ENCODE measurements at regions not wholly inside any gene's neighbourhood (a gene's known extent, or its start where the extent isn't known, plus 50 kb on each side); places are given as distances from the start of the nearest gene placed in this dataset.

DNA sequence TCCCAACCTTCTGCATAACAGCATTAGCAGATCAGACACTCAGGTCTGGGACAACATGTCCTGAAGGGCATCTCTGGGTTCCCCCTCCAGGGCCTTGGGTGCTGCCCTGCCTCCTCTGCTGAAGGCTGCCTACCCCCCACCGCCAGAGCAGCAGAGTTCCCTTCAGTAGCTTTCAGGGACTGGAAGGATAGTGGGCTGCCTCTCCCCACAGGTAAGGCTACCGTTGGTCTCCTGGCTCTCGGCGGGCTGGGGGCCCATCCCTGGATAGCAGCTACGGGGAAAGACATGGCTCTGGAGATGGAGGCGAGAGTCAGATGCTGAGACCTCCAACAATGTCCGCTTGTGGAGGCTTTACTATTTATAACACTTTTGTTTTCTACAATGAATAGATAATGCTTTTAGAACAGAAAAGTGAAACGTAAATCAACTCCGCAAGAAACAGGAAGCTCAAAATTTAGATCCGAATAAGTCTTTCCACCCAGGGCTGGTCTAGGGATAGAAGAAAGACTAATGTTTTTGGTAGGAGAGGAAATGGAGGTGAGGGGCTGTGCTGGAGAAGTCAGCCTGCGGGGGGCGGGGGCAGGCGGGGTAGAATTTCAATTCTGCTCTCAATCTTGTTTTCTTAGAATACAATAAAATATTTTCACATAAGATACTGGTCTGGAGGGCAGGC is 58.4 kb downstream of the ARL4C start:
- FAIRE-seq, result no peak

- FAIRE-seq, result no peak
Observed at GRCh38 chr2:234437642-234438304, 59.1 kb downstream of the ARL4C start.

DNA sequence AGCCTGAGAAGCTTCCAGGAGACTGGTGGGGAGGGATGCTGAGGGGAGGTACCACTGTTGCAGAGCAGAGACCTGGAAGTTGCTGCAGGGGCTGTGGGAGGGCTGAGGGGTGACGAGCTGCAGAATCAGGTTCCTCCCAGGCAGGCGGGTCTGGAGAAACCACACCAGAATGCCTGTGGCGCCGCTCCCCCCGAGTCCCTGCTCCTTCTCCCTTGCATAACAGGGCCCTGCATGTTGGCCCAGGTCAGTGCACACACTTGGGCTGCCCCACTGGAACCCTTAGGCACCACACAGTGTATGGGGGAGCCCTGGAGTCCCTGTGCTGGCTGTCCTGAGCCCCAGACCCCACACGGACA is 60.4 kb downstream of the ARL4C start:
- no peak for FAIRE-seq

DNA sequence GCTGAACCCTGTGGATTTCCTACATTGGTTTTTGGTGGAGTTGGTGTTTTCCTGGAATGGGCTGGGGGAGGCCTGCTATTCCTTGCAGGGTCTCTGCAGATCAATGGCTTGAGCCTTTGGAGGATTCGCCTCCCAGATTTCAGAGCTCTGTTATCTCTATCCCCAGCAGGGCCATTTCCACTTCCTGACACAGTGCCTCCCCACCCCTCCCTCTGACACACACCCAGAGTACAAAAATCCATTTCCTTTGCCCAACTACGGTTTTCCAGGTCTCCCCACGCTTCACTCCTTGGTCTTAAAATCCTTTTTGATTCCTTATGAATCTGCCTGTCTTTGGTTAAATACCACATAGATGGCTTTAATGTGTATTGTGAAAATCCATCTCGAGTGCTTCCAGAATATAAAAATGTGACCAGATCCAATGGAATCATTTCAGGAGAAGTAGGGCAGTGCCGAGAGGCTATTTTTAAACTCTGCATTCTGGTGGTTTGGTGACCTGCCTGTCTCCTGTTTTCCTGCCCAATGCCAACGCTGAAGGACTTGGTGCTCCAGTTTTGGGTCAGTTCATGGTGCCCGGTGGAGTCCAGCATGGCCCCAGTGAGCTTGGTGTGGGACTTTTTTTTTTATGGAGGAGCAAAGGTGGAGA is 60.9 kb downstream of the ARL4C start:
- no peak for FAIRE-seq

DNA sequence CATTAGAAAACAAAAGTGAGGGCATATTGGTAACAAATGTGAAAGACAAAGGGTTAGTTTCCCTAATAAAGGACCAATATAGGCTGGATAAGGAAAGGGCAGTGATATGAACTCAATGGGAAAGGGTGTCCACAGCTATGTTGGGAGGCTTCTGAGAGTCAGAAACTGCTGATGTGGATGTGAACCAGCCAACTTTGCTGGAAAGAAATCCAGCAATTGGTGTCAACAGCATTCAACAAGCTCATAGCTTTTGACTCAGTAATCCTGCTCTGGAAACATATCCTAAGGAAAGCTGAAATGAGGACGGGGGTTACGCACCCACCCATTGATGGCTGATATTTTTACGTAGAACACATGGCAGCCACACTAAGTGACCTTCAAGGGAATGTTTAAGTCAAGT is 63.7 kb downstream of the ARL4C start:
- no peak for FAIRE-seq

DNA sequence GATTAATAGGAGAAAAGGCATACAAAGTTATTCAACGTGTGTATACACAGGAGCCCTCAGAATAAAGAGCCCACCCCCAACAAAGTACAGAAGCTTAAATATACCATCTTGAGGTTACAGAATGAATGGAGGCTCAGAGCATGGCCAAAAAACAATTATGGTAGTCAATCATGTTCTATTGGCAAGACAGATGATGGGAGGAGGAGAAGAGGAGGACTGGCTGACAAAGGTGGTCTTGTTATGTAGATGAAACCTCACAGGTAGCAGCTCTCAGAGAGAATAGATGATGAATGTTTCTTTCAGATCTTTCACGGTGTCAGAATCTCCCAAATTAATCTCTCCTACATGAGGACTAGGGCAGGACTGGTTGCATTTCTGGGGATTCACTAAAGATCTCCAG is 66.0 kb downstream of the ARL4C start:
- no peak for FAIRE-seq

- FAIRE-seq, result no peak
Observed at GRCh38 chr2:234429265-234429664, 67.6 kb downstream of the ARL4C start.

DNA sequence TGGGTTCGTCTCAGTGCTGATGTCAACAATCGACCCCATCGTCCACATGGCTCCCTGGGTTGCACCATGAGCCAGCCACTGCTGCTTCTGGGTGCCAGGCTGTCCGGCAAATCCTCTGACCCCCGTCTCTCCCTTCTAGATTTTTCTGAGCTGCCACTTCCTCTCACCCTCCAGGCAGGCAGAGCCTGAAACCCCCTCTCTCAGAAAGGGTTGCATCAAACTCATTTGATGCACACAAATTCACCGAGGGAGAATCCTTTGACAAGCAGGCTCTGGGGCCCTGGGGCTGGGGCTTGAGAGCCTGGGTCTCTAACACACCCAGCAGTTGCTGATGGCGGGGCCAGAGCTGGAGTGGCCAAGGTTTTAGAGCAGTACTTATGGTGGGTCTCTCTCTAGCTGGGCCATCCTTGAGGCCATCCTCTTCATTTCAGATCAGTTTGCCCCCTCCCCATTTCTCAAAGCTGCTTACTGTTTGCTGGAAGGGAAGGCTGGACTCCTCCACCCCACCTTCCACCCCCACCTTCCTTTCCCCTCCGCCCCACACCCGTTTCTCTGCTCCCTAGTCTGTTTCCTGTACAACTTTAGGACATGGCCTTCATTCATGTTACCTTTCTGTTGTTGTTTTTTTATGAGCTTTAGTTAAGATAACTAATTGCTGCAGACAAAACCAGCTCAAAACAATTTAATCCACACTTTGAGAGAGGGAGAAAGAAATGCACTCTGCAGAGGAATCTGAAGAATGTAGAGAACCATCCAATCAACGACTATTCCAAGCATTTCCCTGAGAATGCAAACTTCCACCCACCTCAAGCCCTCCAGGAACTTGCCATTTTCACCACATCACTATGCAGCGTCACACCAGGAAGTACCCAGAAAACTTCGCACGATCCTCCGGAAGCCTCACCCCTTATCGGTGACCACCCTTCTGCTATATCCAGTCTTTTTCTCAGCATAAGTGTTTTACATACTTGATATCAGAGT is 69.5 kb downstream of the ARL4C start:
- FAIRE-seq, result no peak

DNA sequence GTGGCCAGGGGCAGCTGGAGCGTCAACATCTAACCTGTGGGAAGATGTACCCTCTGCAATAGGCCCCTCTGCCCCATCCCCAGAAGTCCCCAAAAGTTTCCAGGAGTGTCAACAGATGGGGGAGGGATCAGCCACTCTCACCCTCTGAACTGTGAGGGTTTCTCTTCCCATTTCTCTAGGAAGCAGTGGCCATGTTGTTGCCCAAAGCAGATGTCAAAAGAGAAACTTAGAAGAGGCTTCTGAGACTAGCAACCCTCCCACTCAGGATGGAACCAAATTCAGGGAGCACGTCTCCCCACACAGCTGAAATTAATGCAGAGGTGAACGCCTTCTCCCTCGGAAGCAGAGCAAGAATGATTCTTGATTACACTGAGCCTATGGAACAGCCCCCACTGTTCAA is 70.3 kb downstream of the ARL4C start:
- FAIRE-seq, result no peak

DNA sequence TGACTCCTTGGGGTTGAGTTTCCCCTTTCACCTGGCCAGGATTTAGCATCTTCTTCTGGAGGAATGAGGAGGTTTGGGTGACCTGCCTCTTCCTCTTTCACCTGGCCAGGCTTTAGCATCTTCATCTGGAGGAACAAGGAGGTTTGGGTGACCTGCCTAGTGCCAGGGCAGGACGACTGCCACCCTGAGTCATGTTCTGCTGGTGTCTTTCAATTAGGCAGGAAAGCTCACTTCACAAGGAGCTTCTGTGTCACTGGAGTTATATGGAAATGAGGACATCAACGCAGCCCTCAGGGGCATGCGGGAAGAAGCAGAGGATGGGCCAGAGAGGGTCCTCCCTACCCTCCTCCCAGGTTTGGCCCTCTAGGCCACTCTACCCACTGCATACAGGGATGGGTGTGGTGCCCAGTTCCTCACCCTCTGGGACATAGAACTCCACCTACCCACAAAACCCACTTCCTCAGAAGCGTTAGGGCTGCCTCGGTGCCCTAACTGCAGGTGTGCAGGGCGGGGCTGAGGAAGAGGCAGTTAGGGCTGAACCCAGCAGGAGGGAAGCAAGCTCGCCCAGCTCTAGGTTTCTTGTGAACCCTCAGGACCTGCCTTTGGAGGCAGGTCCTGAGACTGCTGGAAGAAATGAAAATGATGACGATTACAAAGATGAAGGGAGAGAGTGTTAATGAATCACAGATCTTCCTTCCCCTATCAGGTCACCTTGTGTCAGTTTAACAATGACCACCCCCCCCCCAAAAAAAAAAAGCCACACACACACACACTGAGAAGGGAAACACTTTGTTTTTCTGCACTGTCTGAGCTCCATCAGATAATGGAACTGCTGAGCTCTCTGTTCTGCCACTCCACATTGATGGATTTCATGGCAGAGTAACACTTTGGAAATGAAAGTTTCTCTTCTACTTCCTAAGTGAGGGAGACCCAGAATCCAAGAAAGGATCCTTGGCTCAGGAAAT is 71.0 kb downstream of the ARL4C start:
- no peak for FAIRE-seq

GRCh38 chr2:234423884-234424283 is 73.0 kb downstream of the ARL4C start:
- FAIRE-seq, result no peak

DNA sequence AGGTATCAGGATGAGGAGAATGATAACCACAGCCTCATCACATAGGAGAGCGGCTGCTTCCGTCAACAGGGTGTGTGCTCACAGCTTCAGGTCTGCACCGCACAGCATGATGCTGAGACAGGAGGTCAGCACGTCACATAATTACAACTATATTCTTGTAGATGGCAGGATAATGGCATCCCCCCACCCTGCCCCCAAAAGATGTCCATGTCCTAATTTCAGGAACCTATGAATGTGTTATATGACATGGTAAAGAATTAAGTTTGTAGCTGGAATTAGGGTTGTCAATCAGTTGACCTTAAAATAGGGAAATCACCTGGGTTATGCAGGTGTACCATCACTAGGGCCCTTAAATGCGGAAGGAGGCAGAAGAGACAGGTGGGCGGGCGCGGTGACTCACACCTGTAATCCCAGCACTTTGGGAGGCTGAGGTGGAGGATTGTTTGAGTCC is 73.9 kb downstream of the ARL4C start:
- no peak for FAIRE-seq

DNA sequence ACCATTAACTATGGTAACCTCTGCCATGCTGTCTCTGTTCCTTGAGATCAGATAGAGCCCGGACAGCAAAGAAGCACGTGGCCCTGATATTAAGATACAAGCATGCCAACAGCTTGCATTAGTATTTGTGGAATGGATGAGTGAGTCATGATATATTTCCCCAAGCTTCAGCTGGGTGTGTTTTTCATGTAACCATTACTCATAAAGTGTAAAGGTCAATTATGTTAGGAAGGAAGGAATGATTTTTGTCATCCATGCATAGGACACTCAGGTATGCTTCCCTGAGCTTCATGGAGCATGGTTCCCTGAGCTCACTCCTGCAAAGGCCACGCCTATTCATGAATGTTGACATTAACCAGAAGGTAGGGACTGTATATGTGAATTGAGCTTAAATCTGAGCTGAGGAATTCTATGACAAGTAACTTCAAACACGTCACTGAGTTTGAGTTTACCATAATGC is 74.6 kb downstream of the ARL4C start:
- FAIRE-seq, result no peak

DNA sequence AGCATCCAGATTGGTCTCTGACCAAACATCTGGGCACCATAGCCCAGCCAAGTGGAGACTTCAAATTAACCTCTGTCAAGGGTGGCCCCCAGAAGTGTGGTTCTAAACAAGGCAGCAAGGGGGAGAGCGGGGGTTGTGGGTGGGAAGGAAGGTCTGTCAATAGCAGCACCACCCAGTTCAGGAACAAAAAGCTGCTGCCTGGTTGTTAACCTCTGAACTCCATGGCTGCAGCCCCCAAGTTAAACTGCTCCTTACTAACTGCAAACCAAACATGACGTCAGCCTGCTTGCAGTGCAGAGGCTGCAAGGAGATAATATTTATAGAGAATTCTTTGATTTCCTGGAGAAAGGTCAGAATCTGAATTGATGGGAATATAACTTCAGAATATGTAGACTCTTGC is 76.5 kb downstream of the ARL4C start:
- no peak for FAIRE-seq

DNA sequence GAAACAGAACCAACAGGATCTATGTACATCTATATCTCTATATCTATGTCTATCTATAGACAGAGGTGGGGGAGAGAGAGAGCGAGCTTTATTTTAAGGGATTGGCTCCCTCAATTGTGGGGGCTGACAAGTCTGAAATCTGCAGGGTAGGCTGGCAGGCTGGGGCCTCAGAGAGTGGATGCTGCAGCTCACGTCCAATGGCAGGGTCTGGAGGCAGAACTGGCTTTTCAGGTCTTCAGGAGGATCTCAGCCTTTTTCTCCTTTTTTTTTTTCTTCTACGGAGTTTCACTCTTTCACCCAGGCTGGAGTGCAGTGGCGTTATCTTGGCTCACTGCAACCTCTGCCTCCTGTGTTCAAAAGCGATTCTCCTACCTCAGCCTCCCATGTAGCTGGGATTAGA is 77.2 kb downstream of the ARL4C start:
- no peak for FAIRE-seq

DNA sequence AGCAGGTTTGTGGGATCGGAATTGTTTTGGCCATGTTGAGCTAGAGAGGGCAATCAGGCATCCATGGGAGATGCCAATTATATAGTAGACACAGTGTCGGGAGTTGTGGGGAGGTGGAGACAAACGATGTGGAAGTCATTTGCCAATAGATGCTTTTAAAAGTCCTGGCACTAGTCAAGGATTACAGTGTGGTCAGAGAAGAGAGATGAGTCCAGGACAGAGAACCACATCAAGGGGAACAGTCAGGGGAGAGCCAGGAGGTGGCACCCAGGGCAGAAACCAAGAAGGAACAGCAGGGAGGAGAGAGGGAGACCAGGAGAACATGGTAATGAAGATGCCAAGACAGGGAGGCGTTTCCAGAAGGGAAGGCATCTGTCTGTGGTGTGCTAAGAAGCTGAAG is 81.2 kb downstream of the ARL4C start:
- no peak for FAIRE-seq

DNA sequence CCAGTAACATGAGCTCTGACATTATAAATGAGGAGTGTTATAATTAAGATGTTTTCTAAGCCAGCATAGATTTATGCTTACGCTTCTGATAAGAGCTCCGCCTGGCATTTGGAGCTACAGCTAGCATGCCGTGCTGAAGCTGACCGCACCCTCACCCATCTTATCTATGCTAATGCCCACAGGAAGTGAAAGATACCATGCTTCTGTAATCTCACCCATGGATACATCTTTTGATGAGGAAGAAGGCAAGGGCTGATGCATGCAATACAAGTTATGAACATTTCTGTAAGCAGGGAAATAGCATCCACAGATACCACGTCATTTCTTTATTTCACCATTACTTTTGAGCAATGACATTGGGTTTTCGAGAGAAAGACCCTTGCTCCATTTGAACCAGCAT is 82.3 kb downstream of the ARL4C start:
- FAIRE-seq, result no peak

DNA sequence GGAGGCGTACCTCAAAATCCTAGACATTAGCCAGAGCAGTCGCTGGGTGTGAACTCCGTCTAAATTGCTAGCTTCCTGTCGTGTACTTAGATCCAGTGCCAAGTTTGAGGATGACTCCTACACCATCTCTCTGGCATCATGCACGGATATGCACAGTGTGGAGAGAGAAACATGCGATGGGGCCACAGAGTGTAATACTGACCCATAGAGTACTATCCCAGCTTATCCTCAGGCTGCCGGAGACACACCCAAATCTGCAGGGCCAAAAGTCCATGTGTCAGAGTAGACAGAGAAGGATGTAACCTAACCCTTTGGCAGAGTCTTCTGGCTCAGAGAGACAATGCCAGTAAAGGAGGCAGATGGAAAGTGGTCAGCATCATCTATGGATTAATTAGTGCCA is 84.2 kb downstream of the ARL4C start:
- no peak for FAIRE-seq

DNA sequence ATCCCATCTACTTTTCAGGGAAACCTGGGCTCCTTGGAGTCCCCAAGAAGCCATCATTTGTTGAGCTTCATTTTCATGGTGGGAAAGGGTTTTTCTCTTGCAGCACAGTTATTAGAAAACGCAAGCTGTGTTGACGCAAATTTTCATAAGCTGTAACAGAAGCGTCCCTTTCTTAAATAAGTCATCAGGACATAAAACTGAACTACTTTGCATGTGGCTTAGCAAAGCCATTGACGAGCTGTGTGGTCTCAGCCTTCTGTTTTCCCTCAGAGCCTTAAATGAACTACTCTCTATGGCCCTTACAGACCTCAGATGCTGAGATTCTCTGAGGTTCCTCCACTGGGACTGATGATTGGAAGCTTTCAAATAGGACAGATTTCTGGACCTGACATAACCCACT is 85.1 kb downstream of the ARL4C start:
- FAIRE-seq, result no peak

GRCh38 chr2:234410526-234410925 is 86.4 kb downstream of the ARL4C start:
- FAIRE-seq, result no peak

- no peak for FAIRE-seq
Observed at GRCh38 chr2:234409590-234409989, 87.3 kb downstream of the ARL4C start.

- FAIRE-seq, result no peak
Observed at GRCh38 chr2:234406085-234406484, 90.8 kb downstream of the ARL4C start.

Data from islet of Langerhans (tissue), 1 donor.